ENCODE measurements at regions not wholly inside any gene's neighbourhood (a gene's known extent, or its start where the extent isn't known, plus 50 kb on each side); places are given as distances from the start of the nearest gene placed in this dataset.
"Not testable (repeated sequence)": the region's sequence is repeated elsewhere in the genome, so short reads cannot be mapped to it uniquely, and the experiment has no call there.

- DNase-seq (ENCODE audit: low spot score): no peak
Observed at GRCh38 chr9:64057553-64057952, 1227.5 kb downstream of the FOXD4L5 start.

GRCh38 chr9:64028925-64029324 is 1256.1 kb downstream of the FOXD4L5 start:
- WGBS, 2 donors (ENCODE audit: extremely low coverage in 2 of 2, insufficient read length in 2 of 2, insufficient replicate concordance in 1 of 2): no CpG with 5 or more reads among the region's 4 CpGs
- not testable (repeated sequence) for H3K9me3 ChIP-seq (replicated peaks in 1 of 2; ENCODE audit: control insufficient read depth in 2 of 2, insufficient read depth in 1 of 2, low read depth in 1 of 2, low read length in 2 of 2); H3K4me3 ChIP-seq (ENCODE audit: low read length in 2 of 2); H3K23ac ChIP-seq (ENCODE audit: low read depth, low read length, poor library complexity); H2AK5ac ChIP-seq (ENCODE audit: low read depth, low read length); H3K14ac ChIP-seq (ENCODE audit: low read length); H2BK15ac ChIP-seq (ENCODE audit: low read length); H3K27me3 ChIP-seq (ENCODE audit: control insufficient read depth in 3 of 3, insufficient read depth in 3 of 3, low read depth in 1 of 3, low read length in 3 of 3); H3K9ac ChIP-seq (ENCODE audit: low read depth, low read length, poor library complexity); DNase-seq (ENCODE audit: low spot score); H4K91ac ChIP-seq (ENCODE audit: low read depth, low read length, poor library complexity); H2AFZ ChIP-seq (ENCODE audit: low read length); H4K8ac ChIP-seq (ENCODE audit: low read depth, low read length); H3K4ac ChIP-seq (ENCODE audit: low read length); H3K79me1 ChIP-seq (ENCODE audit: low read depth, low read length); H2BK12ac ChIP-seq (ENCODE audit: low read length); H3K4me2 ChIP-seq (ENCODE audit: insufficient read depth, low read length, poor library complexity, severe bottlenecking); H3K18ac ChIP-seq (ENCODE audit: low read length); H2BK120ac ChIP-seq (ENCODE audit: low read depth, low read length); H3K36me3 ChIP-seq (replicated peaks in 1 of 2; ENCODE audit: control insufficient read depth in 2 of 2, insufficient read depth in 2 of 2, low read length in 2 of 2); H2BK5ac ChIP-seq (ENCODE audit: low read length); H3K4me1 ChIP-seq (ENCODE audit: control insufficient read depth in 2 of 2, insufficient read depth in 1 of 2, low read depth in 1 of 2, low read length in 2 of 2); H3K27ac ChIP-seq (replicated peaks; ENCODE audit: low read length)

More at GRCh38 chr9:64057553-64057952, 1227.5 kb downstream of the FOXD4L5 start:
- H2BK120ac ChIP-seq (ENCODE audit: low read depth, low read length): no peak overlapping the region
- H3K4me3 ChIP-seq (ENCODE audit: low read length in 2 of 2): no peak overlapping the region
- no peak overlapping the region for H3K27ac ChIP-seq (replicated peaks; ENCODE audit: low read length)
- no peak overlapping the region for H2AK5ac ChIP-seq (ENCODE audit: low read depth, low read length)
- H3K23ac ChIP-seq (ENCODE audit: low read depth, low read length, poor library complexity): no peak overlapping the region
- no peaks in the 10 kb centered on the region for H3K9me3 ChIP-seq (replicated peaks in 1 of 2; ENCODE audit: control insufficient read depth in 2 of 2, insufficient read depth in 1 of 2, low read depth in 1 of 2, low read length in 2 of 2)
- H3K36me3 ChIP-seq (replicated peaks in 1 of 2; ENCODE audit: control insufficient read depth in 2 of 2, insufficient read depth in 2 of 2, low read length in 2 of 2): no peaks in the 10 kb centered on the region
- H3K9ac ChIP-seq (ENCODE audit: low read depth, low read length, poor library complexity): no peak overlapping the region
- H3K79me1 ChIP-seq (ENCODE audit: low read depth, low read length): no peaks in the 10 kb centered on the region
- no peak overlapping the region for H3K14ac ChIP-seq (ENCODE audit: low read length)
- no peak overlapping the region for H2BK12ac ChIP-seq (ENCODE audit: low read length)
- no peak overlapping the region for H2AFZ ChIP-seq (ENCODE audit: low read length)
- H4K91ac ChIP-seq (ENCODE audit: low read depth, low read length, poor library complexity): no peak overlapping the region
- H3K27me3 ChIP-seq (ENCODE audit: control insufficient read depth in 3 of 3, insufficient read depth in 3 of 3, low read depth in 1 of 3, low read length in 3 of 3): no peaks in the 10 kb centered on the region
- no peak overlapping the region for H3K18ac ChIP-seq (ENCODE audit: low read length)
- no peak overlapping the region for H2BK15ac ChIP-seq (ENCODE audit: low read length)
- no peak overlapping the region for H3K4ac ChIP-seq (ENCODE audit: low read length)
- H3K4me2 ChIP-seq (ENCODE audit: insufficient read depth, low read length, poor library complexity, severe bottlenecking): no peak overlapping the region
- H3K4me1 ChIP-seq (ENCODE audit: control insufficient read depth in 2 of 2, insufficient read depth in 1 of 2, low read depth in 1 of 2, low read length in 2 of 2): no peaks in the 10 kb centered on the region
- no CpG with 5 or more reads among the region's 4 CpGs for WGBS, 2 donors (ENCODE audit: extremely low coverage in 2 of 2, insufficient read length in 2 of 2, insufficient replicate concordance in 1 of 2)
- H2BK5ac ChIP-seq (ENCODE audit: low read length): no peak overlapping the region
- no peak overlapping the region for H4K8ac ChIP-seq (ENCODE audit: low read depth, low read length)

- H4K91ac ChIP-seq (ENCODE audit: low read depth, low read length, poor library complexity); H3K27ac ChIP-seq (replicated peaks; ENCODE audit: low read length); H3K4me3 ChIP-seq (ENCODE audit: low read length in 2 of 2); H3K4me2 ChIP-seq (ENCODE audit: insufficient read depth, low read length, poor library complexity, severe bottlenecking); H3K9ac ChIP-seq (ENCODE audit: low read depth, low read length, poor library complexity); H3K79me1 ChIP-seq (ENCODE audit: low read depth, low read length); H3K4me1 ChIP-seq (ENCODE audit: control insufficient read depth in 2 of 2, insufficient read depth in 1 of 2, low read depth in 1 of 2, low read length in 2 of 2); H2AFZ ChIP-seq (ENCODE audit: low read length); H4K8ac ChIP-seq (ENCODE audit: low read depth, low read length); H2BK15ac ChIP-seq (ENCODE audit: low read length); H2BK12ac ChIP-seq (ENCODE audit: low read length); H3K27me3 ChIP-seq (ENCODE audit: control insufficient read depth in 3 of 3, insufficient read depth in 3 of 3, low read depth in 1 of 3, low read length in 3 of 3); DNase-seq (ENCODE audit: low spot score); H3K18ac ChIP-seq (ENCODE audit: low read length); H2AK5ac ChIP-seq (ENCODE audit: low read depth, low read length); H3K23ac ChIP-seq (ENCODE audit: low read depth, low read length, poor library complexity); H3K9me3 ChIP-seq (replicated peaks in 1 of 2; ENCODE audit: control insufficient read depth in 2 of 2, insufficient read depth in 1 of 2, low read depth in 1 of 2, low read length in 2 of 2); H3K4ac ChIP-seq (ENCODE audit: low read length); H2BK5ac ChIP-seq (ENCODE audit: low read length); H3K14ac ChIP-seq (ENCODE audit: low read length); H2BK120ac ChIP-seq (ENCODE audit: low read depth, low read length); H3K36me3 ChIP-seq (replicated peaks in 1 of 2; ENCODE audit: control insufficient read depth in 2 of 2, insufficient read depth in 2 of 2, low read length in 2 of 2): not testable (repeated sequence)
- WGBS, 2 donors (ENCODE audit: extremely low coverage in 2 of 2, insufficient read length in 2 of 2, insufficient replicate concordance in 1 of 2): no CpG with 5 or more reads among the region's 46 CpGs
Observed at GRCh38 chr9:64020696-64021491, 1264.1 kb downstream of the FOXD4L5 start.

GRCh38 chr9:64017666-64018065 is 1267.3 kb downstream of the FOXD4L5 start:
- not testable (repeated sequence) for H3K4ac ChIP-seq (ENCODE audit: low read length); H2AFZ ChIP-seq (ENCODE audit: low read length); H2AK5ac ChIP-seq (ENCODE audit: low read depth, low read length); H3K9me3 ChIP-seq (replicated peaks in 1 of 2; ENCODE audit: control insufficient read depth in 2 of 2, insufficient read depth in 1 of 2, low read depth in 1 of 2, low read length in 2 of 2); H3K9ac ChIP-seq (ENCODE audit: low read depth, low read length, poor library complexity); H3K27ac ChIP-seq (replicated peaks; ENCODE audit: low read length); H3K79me1 ChIP-seq (ENCODE audit: low read depth, low read length); H3K4me3 ChIP-seq (ENCODE audit: low read length in 2 of 2); H3K23ac ChIP-seq (ENCODE audit: low read depth, low read length, poor library complexity); H2BK5ac ChIP-seq (ENCODE audit: low read length); H3K18ac ChIP-seq (ENCODE audit: low read length); DNase-seq (ENCODE audit: low spot score); H2BK15ac ChIP-seq (ENCODE audit: low read length); H4K91ac ChIP-seq (ENCODE audit: low read depth, low read length, poor library complexity); H2BK120ac ChIP-seq (ENCODE audit: low read depth, low read length); H3K4me2 ChIP-seq (ENCODE audit: insufficient read depth, low read length, poor library complexity, severe bottlenecking); H3K4me1 ChIP-seq (ENCODE audit: control insufficient read depth in 2 of 2, insufficient read depth in 1 of 2, low read depth in 1 of 2, low read length in 2 of 2); H4K8ac ChIP-seq (ENCODE audit: low read depth, low read length); H3K27me3 ChIP-seq (ENCODE audit: control insufficient read depth in 3 of 3, insufficient read depth in 3 of 3, low read depth in 1 of 3, low read length in 3 of 3); H2BK12ac ChIP-seq (ENCODE audit: low read length); H3K14ac ChIP-seq (ENCODE audit: low read length); H3K36me3 ChIP-seq (replicated peaks in 1 of 2; ENCODE audit: control insufficient read depth in 2 of 2, insufficient read depth in 2 of 2, low read length in 2 of 2)
- no CpG with 5 or more reads among the region's 2 CpGs for WGBS, 2 donors (ENCODE audit: extremely low coverage in 2 of 2, insufficient read length in 2 of 2, insufficient replicate concordance in 1 of 2)

Data from neuronal stem cell (in vitro differentiated cells).